Loucy (cell line): ENCODE measurements at regions not wholly inside any gene's neighbourhood (a gene's known extent, or its start where the extent isn't known, plus 50 kb on each side); places are given as distances from the start of the nearest gene placed in this dataset.

Experiments used
- H2AFZ ChIP-seq: fragments of 200-600 bp; sonication (generic); 2 replicates; pipeline ENCODE4 v1.6.0; 2016; ENCODE audit warnings: antibody characterized with exemption, mild to moderate bottlenecking, low read length, moderate library complexity
- H3F3A ChIP-seq: fragments of 200-600 bp; 2 replicates; pipeline ENCODE4 v1.6.0; 2016; ENCODE audit warnings: antibody characterized with exemption, low read depth, mild to moderate bottlenecking
- H3K27me3 ChIP-seq: fragments of 200-600 bp; sonication (generic); 2 replicates; pipeline ENCODE4 v1.6.1; 2014; ENCODE audit warnings: low read length, mild to moderate bottlenecking; ENCODE audit not compliant: insufficient read depth, poor library complexity, severe bottlenecking
- H3K36me3 ChIP-seq: fragments of 200-600 bp; sonication (generic); 2 replicates; pipeline ENCODE4 v1.6.1; 2016; ENCODE audit warnings: low read length; ENCODE audit not compliant: insufficient read depth
- H3K4me1 ChIP-seq: fragments of 200-600 bp; sonication (generic); 2 replicates; pipeline ENCODE4 v1.5.1; 2014; ENCODE audit warnings: low read length, mild to moderate bottlenecking; ENCODE audit not compliant: insufficient read depth, poor library complexity, severe bottlenecking
- H3K4me2 ChIP-seq: fragments of 200-600 bp; sonication (generic); 2 replicates; pipeline ENCODE4 v1.6.0; 2014; ENCODE audit warnings: antibody characterized with exemption, low read length, low read depth, mild to moderate bottlenecking; ENCODE audit not compliant: poor library complexity, severe bottlenecking
- H3K4me3 ChIP-seq: fragments of 200-600 bp; sonication (generic); 2 replicates; pipeline ENCODE4 v1.5.1; 2014; ENCODE audit warnings: low read length, mild to moderate bottlenecking, mixed read lengths; ENCODE audit not compliant: poor library complexity, severe bottlenecking
- H3K79me2 ChIP-seq: fragments of 200-600 bp; sonication (generic); 2 replicates; pipeline ENCODE4 v1.6.1; 2014; ENCODE audit warnings: low read length; ENCODE audit not compliant: insufficient read depth
- H3K9ac ChIP-seq: fragments of 200-600 bp; sonication (generic); 2 replicates; pipeline ENCODE4 v1.6.0; 2014; ENCODE audit warnings: mild to moderate bottlenecking, low read depth, low read length, moderate library complexity; ENCODE audit not compliant: poor library complexity, severe bottlenecking
- H3K9me2 ChIP-seq: fragments of 200-600 bp; sonication (generic); replicated peaks from 2 replicates; pipeline ENCODE4 v1.6.1; 2016; ENCODE audit warnings: low read depth, low read length, mixed read lengths
- H3K9me3 ChIP-seq: fragments of 200-600 bp; sonication (generic); 2 replicates; pipeline ENCODE4 v1.6.1; 2014; ENCODE audit warnings: mild to moderate bottlenecking, antibody characterized with exemption, low read length, low read depth; ENCODE audit not compliant: insufficient read depth
- H4K20me1 ChIP-seq: fragments of 200-600 bp; sonication (generic); 2 replicates; pipeline ENCODE4 v1.6.0; 2014; ENCODE audit warnings: antibody characterized with exemption, low read length, mild to moderate bottlenecking; ENCODE audit not compliant: insufficient read depth, poor library complexity, severe bottlenecking
- EZH2phosphoT487 ChIP-seq: fragments of 200-600 bp; IDR thresholded peaks from 2 replicates; pipeline ENCODE4 v1.6.1; 2018; ENCODE audit warnings: antibody characterized with exemption, mild to moderate bottlenecking, moderate library complexity, borderline replicate concordance
- TF ChIP-seq, protein P1 (sequence below): fragments of 200-600 bp; sonication (generic); conservative IDR thresholded peaks from 2 replicates; pipeline ENCODE4 v1.5.1; 2014; ENCODE audit warnings: mild to moderate bottlenecking, antibody characterized with exemption, low read length

GRCh38 chr5:154694159-154694558 lies 61.0 kb upstream of the LARP1 start:
- Histone ChIP-seq H3K4me3 (no peak overlapping the region), H3K4me1 (no peaks in the 10 kb centered on the region), H3K9me3 (no peaks in the 10 kb centered on the region), H3K36me3 (no peaks in the 10 kb centered on the region), H3K9me2 (no peaks in the 10 kb centered on the region), H3K27me3 (no peaks in the 10 kb centered on the region), H2AFZ (no peak overlapping the region), H3K4me2 (no peak overlapping the region), H3K9ac (no peak overlapping the region), H3F3A (no peaks in the 10 kb centered on the region), H3K79me2 (no peaks in the 10 kb centered on the region), H4K20me1 (no peaks in the 10 kb centered on the region)
- TF ChIP-seq EZH2phosphoT487, result no peak
- TF ChIP-seq, protein P1, sequence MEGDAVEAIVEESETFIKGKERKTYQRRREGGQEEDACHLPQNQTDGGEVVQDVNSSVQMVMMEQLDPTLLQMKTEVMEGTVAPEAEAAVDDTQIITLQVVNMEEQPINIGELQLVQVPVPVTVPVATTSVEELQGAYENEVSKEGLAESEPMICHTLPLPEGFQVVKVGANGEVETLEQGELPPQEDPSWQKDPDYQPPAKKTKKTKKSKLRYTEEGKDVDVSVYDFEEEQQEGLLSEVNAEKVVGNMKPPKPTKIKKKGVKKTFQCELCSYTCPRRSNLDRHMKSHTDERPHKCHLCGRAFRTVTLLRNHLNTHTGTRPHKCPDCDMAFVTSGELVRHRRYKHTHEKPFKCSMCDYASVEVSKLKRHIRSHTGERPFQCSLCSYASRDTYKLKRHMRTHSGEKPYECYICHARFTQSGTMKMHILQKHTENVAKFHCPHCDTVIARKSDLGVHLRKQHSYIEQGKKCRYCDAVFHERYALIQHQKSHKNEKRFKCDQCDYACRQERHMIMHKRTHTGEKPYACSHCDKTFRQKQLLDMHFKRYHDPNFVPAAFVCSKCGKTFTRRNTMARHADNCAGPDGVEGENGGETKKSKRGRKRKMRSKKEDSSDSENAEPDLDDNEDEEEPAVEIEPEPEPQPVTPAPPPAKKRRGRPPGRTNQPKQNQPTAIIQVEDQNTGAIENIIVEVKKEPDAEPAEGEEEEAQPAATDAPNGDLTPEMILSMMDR, result no peak

- Histone ChIP-seq H3K4me2 (no peak overlapping the region), H4K20me1 (no peaks in the 10 kb centered on the region), H3K79me2 (no peaks in the 10 kb centered on the region), H2AFZ (no peak overlapping the region), H3F3A (no peaks in the 10 kb centered on the region), H3K4me3 (no peak overlapping the region), H3K9me3 (no peaks in the 10 kb centered on the region), H3K9me2 (no peaks in the 10 kb centered on the region), H3K36me3 (no peaks in the 10 kb centered on the region), H3K9ac (no peak overlapping the region), H3K27me3 (no peaks in the 10 kb centered on the region), H3K4me1 (no peaks in the 10 kb centered on the region)
- no peak for TF ChIP-seq EZH2phosphoT487
- TF ChIP-seq, protein P1, result no peak
Observed at GRCh38 chr5:154690488-154690887, 64.7 kb upstream of the LARP1 start.

DNA sequence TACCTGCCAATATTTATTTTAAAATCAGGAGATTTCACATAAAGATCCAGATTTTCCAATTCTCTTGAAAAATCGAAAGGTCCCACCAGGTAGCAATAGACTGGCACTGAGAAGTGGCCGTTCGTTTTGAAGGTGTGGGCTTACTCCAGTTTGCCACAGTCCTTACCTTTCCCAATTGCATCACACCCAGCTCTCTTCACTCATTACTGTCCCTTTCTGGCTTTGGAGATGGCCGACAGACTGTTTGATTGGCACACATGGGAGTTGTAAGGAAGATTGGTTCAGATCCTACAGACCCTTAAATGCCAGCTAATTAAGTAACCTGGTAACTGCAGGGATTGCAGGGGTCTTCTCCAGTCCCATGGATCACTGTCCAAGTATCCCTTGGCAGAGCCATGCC lies 68.7 kb upstream of the LARP1 start:
- H3F3A ChIP-seq, result no peaks in the 10 kb centered on the region
- H3K9ac ChIP-seq, result no peak overlapping the region
- no peak overlapping the region for H3K4me3 ChIP-seq
- H3K4me2 ChIP-seq, result no peak overlapping the region
- H3K9me3 ChIP-seq, result no peaks in the 10 kb centered on the region
- no peaks in the 10 kb centered on the region for H3K4me1 ChIP-seq
- no peak overlapping the region for H2AFZ ChIP-seq
- no peaks in the 10 kb centered on the region for H4K20me1 ChIP-seq
- H3K9me2 ChIP-seq, result no peaks in the 10 kb centered on the region
- no peaks in the 10 kb centered on the region for H3K79me2 ChIP-seq
- no peak for TF ChIP-seq EZH2phosphoT487
- TF ChIP-seq, protein P1, result no peak
- no peaks in the 10 kb centered on the region for H3K27me3 ChIP-seq
- H3K36me3 ChIP-seq, result no peaks in the 10 kb centered on the region
